GM12874 (cell line): ENCODE measurements at regions not wholly inside any gene's neighbourhood (a gene's known extent, or its start where the extent isn't known, plus 50 kb on each side); places are given as distances from the start of the nearest gene placed in this dataset.

ENCODE experiments used
- TF ChIP-seq, protein P1 (sequence below): IDR thresholded peaks from 2 replicates; pipeline ENCODE4 v1.5.1; 2011; ENCODE audit warnings: low read depth, mild to moderate bottlenecking, control low read depth, low read length, moderate library complexity; ENCODE audit not compliant: insufficient read depth

DNA sequence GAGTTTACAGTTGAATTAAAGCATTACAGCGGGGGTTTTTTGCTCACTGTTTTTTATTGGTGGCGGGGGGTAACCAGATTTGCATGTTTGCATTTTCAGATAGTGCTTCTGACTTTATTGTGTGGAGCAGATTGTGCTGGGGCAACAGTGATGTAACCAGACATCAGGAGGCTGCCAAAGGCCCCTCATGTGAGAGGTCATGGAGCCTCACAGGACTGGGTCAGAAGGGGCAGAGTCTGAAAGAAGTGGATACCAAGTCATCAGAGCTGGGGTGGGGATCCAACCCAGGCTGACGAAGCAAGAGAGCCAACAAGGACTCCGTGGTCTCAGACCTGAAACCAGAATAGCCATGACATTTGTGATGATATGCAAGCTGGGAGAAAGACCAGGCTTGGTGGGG lies 259.4 kb upstream of the TAS2R1 start:
- TF ChIP-seq, protein P1, sequence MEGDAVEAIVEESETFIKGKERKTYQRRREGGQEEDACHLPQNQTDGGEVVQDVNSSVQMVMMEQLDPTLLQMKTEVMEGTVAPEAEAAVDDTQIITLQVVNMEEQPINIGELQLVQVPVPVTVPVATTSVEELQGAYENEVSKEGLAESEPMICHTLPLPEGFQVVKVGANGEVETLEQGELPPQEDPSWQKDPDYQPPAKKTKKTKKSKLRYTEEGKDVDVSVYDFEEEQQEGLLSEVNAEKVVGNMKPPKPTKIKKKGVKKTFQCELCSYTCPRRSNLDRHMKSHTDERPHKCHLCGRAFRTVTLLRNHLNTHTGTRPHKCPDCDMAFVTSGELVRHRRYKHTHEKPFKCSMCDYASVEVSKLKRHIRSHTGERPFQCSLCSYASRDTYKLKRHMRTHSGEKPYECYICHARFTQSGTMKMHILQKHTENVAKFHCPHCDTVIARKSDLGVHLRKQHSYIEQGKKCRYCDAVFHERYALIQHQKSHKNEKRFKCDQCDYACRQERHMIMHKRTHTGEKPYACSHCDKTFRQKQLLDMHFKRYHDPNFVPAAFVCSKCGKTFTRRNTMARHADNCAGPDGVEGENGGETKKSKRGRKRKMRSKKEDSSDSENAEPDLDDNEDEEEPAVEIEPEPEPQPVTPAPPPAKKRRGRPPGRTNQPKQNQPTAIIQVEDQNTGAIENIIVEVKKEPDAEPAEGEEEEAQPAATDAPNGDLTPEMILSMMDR, result no peak

DNA sequence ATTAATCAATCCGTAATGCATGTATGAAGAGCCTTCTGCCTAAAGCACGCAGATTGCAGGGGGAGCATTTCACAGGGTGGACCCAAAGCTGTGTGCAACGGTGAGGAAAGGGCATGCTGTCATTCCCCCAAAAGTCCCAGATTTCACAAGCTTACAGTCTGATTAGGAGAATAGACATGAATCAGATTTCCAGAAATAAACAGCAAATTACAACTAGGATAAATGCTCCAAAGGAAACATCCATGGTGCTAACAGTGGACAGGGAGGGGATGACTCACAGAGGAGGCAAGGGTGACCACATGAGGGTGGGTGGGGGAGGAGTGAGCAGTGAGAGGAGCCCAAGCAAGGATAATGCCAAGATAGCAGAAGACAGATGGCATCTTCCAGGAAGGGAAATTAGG lies 258.4 kb upstream of the TAS2R1 start:
- TF ChIP-seq, protein P1, result no peak

DNA sequence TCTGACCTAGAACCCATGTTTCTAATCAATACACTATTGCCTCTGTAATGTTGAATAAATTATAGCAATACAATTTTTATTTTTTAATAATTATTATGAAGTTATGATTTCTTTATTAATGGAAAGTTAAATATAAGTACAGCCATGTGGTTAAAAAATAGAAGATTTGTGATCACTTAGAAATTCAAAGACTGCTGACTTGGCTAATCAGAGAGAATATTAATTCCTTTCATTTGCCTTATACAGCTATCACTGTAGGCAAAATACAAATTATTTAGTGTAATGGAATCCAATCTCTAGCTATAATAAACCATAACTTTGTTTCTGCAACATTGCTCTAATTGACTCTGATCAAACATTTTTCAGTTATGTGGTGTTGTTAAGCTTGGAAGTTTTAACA lies 255.0 kb upstream of the TAS2R1 start:
- TF ChIP-seq, protein P1, result no peak

GRCh38 chr5:9878206-9878605 lies 248.1 kb upstream of the TAS2R1 start:
- TF ChIP-seq, protein P1, result no peak

GRCh38 chr5:9877488-9877887 lies 247.3 kb upstream of the TAS2R1 start:
- TF ChIP-seq, protein P1, result no peak

DNA sequence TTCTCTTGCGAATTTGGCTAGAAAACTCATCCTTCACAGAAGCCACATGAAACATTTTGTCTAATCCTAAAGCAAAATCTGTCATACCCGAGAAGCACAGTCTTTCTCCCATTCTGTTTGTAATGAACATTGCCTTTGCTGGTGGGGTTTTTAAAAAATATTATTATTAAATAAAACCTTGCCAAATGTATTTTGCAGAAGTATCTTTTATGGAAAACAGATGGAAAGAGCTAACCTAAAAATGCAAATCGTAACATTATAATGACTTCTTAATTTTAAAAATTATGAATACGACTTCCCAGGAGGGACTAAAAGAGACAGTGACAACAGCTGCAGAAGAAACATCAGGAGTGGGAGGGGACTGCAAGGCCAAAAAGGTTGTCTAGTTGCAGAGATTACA lies 246.3 kb upstream of the TAS2R1 start:
- TF ChIP-seq, protein P1, result no peak

GRCh38 chr5:9869616-9870288 lies 239.6 kb upstream of the TAS2R1 start:
- TF ChIP-seq, protein P1, result no peak
